HG03469 (cell line): ENCODE measurements at regions not wholly inside any gene's neighbourhood (a gene's known extent, or its start where the extent isn't known, plus 50 kb on each side); places are given as distances from the start of the nearest gene placed in this dataset.

Experiments used
- ATAC-seq: cut with Tn5 transposase; IDR thresholded peaks from one replicate; pipeline ENCODE4 v1.9.1; 2021; ENCODE audit warnings: mild to moderate bottlenecking, moderate library complexity, moderate number of reproducible peaks; ENCODE audit not compliant: unreplicated experiment

GRCh38 chr4:99714179-99714578 is 56.6 kb upstream of the C4orf54 start:
- no peak for ATAC-seq

- ATAC-seq = no peak
Observed at GRCh38 chr4:99712530-99712929, 54.9 kb upstream of the C4orf54 start.

GRCh38 chr4:99712099-99712498 is 54.5 kb upstream of the C4orf54 start:
- no peak for ATAC-seq

GRCh38 chr4:99711657-99712056 is 54.0 kb upstream of the C4orf54 start:
- no peak for ATAC-seq

GRCh38 chr4:99710681-99711345 is 53.2 kb upstream of the C4orf54 start:
- ATAC-seq = no peak

GRCh38 chr4:99710020-99710419 is 52.4 kb upstream of the C4orf54 start:
- no peak for ATAC-seq

GRCh38 chr4:99708551-99708950 is 50.9 kb upstream of the C4orf54 start:
- no peak for ATAC-seq
